GM12892 (cell line): ENCODE measurements at regions not wholly inside any gene's neighbourhood (a gene's known extent, or its start where the extent isn't known, plus 50 kb on each side); places are given as distances from the start of the nearest gene placed in this dataset.

Experiments
- DNase-seq: peaks from one replicate; pipeline ENCODE4 v3.0.0; 2011; ENCODE audit not compliant: insufficient read length
- FAIRE-seq: peaks from 2 replicates; lab custom pipeline; 2011; peaks lifted over from hg19 to GRCh38; lab: Jason Lieb, UNC
- POLR2A ChIP-seq: IDR thresholded peaks from 2 replicates; pipeline ENCODE4 v1.6.1; 2011; ENCODE audit warnings: low read depth, low read length, control low read depth
- POLR2AphosphoS5 ChIP-seq: IDR thresholded peaks from 2 replicates; pipeline ENCODE4 v1.6.1; 2011; ENCODE audit warnings: low read depth, low read length, control low read depth
- TAF1 ChIP-seq: IDR thresholded peaks from 2 replicates; pipeline ENCODE4 v1.6.1; 2011; ENCODE audit warnings: low read depth, mild to moderate bottlenecking, control low read depth, low read length, borderline replicate concordance

- TF ChIP-seq TAF1 (no peak), POLR2A (no peak), POLR2AphosphoS5 (no peak)
- no peak for FAIRE-seq
- no peak for DNase-seq
Measured at GRCh38 chr20:20859510-20859909, 147.1 kb upstream of the RALGAPA2 start.

DNA sequence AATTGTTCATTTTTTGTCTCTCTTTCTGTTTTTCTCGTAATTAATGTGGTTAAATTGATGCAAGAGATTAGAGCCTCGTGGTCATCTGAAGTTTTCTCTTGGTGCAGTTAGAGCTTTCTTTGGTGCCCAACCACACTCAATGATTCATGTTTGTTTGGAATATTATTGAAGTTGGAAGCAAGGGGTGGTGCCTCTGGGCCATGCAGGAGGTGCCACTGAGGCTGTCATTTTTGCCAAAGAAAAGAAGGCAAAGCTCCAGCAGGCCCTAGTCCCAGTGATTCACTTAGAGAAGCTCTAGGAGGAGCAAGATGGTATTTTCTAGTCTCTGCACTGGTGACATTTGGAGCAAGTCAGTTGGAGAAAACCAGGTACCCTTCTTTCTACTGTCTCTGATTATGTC is 144.5 kb upstream of the RALGAPA2 start:
- DNase-seq (no peak), FAIRE-seq (no peak)
- TF ChIP-seq TAF1, result no peak
- TF ChIP-seq POLR2AphosphoS5, result no peak
- TF ChIP-seq POLR2A, result no peak

- no peak for TF ChIP-seq POLR2A
- FAIRE-seq (no peak), DNase-seq (no peak)
Measured at GRCh38 chr20:20856306-20856705, 143.9 kb upstream of the RALGAPA2 start.

DNA sequence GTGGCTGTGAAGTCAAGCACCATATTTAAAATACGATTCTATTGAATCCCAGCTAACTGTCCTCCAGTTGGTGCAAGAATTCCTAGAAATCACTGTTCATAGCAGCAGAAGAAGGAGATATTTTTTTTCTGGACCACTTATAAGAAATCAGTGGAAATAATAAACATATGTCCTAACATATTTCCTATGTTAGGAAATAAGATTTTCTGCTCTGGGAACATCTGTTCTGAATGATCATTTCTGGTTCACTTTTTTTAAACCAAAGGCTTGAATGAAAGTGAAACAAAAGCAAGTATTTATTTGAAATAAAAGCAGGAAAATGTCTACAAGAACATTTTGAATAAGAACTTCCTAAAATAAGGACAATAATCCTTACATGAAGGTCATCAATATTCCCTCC is 138.9 kb upstream of the RALGAPA2 start:
- no peak for TF ChIP-seq POLR2A
- no peak for TF ChIP-seq TAF1
- no peak for TF ChIP-seq POLR2AphosphoS5
- FAIRE-seq (no peak), DNase-seq (no peak)

DNA sequence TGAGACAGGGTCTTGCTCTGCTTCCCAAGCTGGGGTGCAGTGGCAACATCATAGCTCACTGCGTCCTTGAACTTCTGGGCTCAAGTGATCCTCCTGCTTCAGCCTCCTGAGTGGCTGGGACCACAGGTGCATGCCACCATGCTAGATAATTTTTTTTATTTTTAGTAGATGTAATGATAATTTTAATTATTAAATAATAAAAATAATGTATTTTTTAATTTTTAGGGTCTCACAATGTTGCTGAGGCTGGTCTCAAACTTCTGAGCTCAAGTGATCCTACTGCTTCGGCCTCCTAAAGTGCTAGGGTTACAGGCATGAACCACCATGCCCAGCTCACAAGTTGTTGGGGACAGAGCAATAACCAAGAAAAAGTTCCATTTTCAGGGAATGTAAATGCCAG is 138.0 kb upstream of the RALGAPA2 start:
- FAIRE-seq (no peak), DNase-seq (no peak)
- no peak for TF ChIP-seq POLR2AphosphoS5
- TF ChIP-seq TAF1, result no peak
- no peak for TF ChIP-seq POLR2A

- DNase-seq (no peak), FAIRE-seq (no peak)
- TF ChIP-seq POLR2AphosphoS5 (no peak), POLR2A (no peak), TAF1 (no peak)
Measured at GRCh38 chr20:20849161-20849560, 136.7 kb upstream of the RALGAPA2 start.

- no peak for DNase-seq
- TF ChIP-seq POLR2AphosphoS5, result no peak
- TF ChIP-seq TAF1, result no peak
- TF ChIP-seq POLR2A, result no peak
- FAIRE-seq, result no peak
Measured at GRCh38 chr20:20847814-20848213, 135.4 kb upstream of the RALGAPA2 start.

- DNase-seq (no peak), FAIRE-seq (no peak)
Measured at GRCh38 chr20:20843982-20844381, 131.5 kb upstream of the RALGAPA2 start.

DNA sequence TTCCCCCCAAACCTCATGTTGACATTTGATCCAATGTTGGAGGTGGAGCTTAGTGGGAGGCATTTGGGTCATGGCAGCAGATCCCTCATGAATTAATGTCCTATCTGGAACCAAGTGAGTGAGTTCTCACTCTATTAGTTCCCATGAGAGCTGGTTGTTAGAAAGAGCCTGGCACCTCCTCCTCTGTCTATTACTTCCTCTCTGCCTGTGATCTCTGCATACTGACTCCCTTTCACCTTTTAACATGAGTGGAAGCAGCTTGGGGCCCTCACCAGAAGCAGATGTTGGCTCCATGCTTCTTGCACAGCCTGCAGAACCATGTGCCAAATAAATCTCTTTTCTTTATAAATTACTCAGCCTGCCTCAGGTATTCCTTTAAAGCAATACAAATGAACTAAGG is 127.3 kb upstream of the RALGAPA2 start:
- TF ChIP-seq POLR2AphosphoS5 (no peak), POLR2A (no peak), TAF1 (no peak)
- FAIRE-seq (no peak), DNase-seq (no peak)

More at GRCh38 chr20:20843982-20844381, 131.5 kb upstream of the RALGAPA2 start:
- TF ChIP-seq TAF1 (no peak), POLR2A (no peak), POLR2AphosphoS5 (no peak)

- DNase-seq (no peak), FAIRE-seq (no peak)
- TF ChIP-seq TAF1, result no peak
- no peak for TF ChIP-seq POLR2A
- TF ChIP-seq POLR2AphosphoS5, result no peak
Measured at GRCh38 chr20:20837574-20838021, 125.2 kb upstream of the RALGAPA2 start.

DNA sequence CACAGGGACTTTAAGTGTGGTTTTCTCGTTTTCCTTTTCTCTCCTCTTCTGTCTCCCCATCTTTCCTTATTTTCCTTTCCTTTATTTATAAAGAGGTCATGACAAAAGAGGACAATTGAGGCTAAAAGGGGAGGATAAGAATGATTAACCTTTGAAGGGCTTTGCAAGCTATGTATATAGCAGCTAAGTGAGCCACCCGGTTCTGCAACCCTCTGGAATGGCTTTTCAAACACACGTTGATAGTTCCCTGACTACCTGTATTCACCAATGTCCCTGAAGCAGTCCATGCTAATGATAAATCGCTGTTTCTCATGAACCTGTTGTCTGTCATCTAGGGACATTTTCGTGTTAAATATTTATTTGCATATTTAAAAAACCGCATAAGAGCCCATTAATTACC is 124.4 kb upstream of the RALGAPA2 start:
- TF ChIP-seq POLR2A, result no peak
- no peak for TF ChIP-seq POLR2AphosphoS5
- no peak for TF ChIP-seq TAF1
- no peak for FAIRE-seq
- no peak for DNase-seq

DNA sequence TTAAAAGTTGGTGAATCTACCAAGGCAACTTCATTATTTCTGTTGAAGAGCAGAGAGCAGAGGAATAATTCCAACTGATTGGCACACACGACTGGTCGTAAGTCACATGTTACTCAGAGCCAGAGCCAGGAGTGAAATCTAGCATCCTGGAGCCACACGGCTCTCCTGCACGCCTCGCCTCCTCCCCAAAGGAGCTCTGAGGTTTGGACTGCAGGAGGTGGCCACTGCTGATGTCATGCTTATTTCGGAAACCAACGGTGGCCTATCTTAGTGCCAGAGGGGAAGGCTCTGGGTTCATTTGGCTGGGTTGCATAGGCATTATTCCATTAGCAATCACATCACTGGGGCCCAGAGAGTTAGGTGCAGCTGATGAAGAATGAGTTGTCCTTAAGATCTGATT is 123.5 kb upstream of the RALGAPA2 start:
- FAIRE-seq, result no peak
- TF ChIP-seq TAF1, result no peak
- TF ChIP-seq POLR2A, result no peak
- no peak for TF ChIP-seq POLR2AphosphoS5
- DNase-seq, result no peak

- DNase-seq (no peak), FAIRE-seq (no peak)
- no peak for TF ChIP-seq POLR2AphosphoS5
- TF ChIP-seq POLR2A, result no peak
Measured at GRCh38 chr20:20834008-20834407, 121.6 kb upstream of the RALGAPA2 start.

DNA sequence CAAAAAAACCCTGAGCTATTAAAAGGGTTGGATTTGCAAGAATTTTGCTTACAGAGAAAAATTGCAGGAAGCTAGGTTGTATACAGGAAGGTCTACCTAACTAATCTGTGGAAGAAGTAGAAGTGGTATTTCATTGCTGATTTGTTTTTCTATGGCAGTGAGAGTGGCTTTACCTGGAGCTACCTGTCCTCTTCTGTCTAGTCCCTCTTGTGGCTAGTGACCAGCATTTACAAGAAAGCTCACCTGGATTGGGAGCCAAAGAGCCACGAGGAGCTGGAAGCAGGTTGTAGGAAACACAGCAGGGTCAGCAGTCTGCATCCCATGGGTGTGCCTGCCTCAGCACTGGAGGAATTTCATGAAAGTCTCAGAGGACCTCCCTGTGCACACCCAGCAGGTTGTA is 120.3 kb upstream of the RALGAPA2 start:
- DNase-seq (no peak), FAIRE-seq (no peak)
- no peak for TF ChIP-seq POLR2AphosphoS5

GRCh38 chr20:20831794-20832193 is 119.3 kb upstream of the RALGAPA2 start:
- no peak for DNase-seq
- FAIRE-seq, result no peak
- TF ChIP-seq POLR2AphosphoS5 (no peak), POLR2A (no peak), TAF1 (no peak)
